B cell (primary cell): ENCODE measurements at regions not wholly inside any gene's neighbourhood (a gene's known extent, or its start where the extent isn't known, plus 50 kb on each side); places are given as distances from the start of the nearest gene placed in this dataset.

Source experiments
- ATAC-seq: fragments of 200-7000 bp; cut with Tn5 transposase; one replicate; pipeline ENCODE4 v1.10.0; 2021; ENCODE audit warnings: low read depth, mild to moderate bottlenecking, moderate number of reproducible peaks, moderate library complexity
- CTCF ChIA-PET: fragments of 350-600 bp; sonication (Branson Sonifier 250); formaldehyde crosslinking; loops from one replicate; lab custom pipeline; 2021; ENCODE audit warnings: antibody characterized with exemption, inconsistent platforms; lab: Charles Lee
- POLR2A ChIA-PET: fragments of 350-600 bp; sonication (Branson Sonifier 250); formaldehyde crosslinking; loops from one replicate; lab custom pipeline; 2021; ENCODE audit warnings: antibody characterized with exemption; lab: Charles Lee
- DNase-seq: peaks from one replicate; pipeline ENCODE4 v3.0.0; 2013
- H2AFZ ChIP-seq: 2 replicates; pipeline ENCODE4 v1.6.1; 2012; ENCODE audit warnings: mild to moderate bottlenecking, low read depth, low read length; ENCODE audit not compliant: insufficient read depth, poor library complexity, severe bottlenecking
- H3K27ac ChIP-seq, 2 donors: 1 replicate in 1 of 2; 2 replicates in 1 of 2; pipeline ENCODE4 v1.5.1; 2012 to 2013; ENCODE audit warnings: low read length in 2 of 2, mild to moderate bottlenecking in 2 of 2, moderate library complexity in 1 of 2
- H3K27me3 ChIP-seq, 4 experiments: fragments of 200-600 bp in 1 of 4; sonication (generic) in 1 of 4; replicated peaks in 1 of 4; 1 replicate in 2 of 4; 2 replicates in 2 of 4; pipeline versions ENCODE4 v1.6.1 to v1.7.0; 2013 to 2016; ENCODE audit warnings: low read length in 3 of 4, mild to moderate bottlenecking in 2 of 4, mixed read lengths in 1 of 4, moderate library complexity in 1 of 4; ENCODE audit not compliant: insufficient read depth in 4 of 4, control insufficient read depth in 3 of 4; ENCODE audit errors: control extremely low read depth in 1 of 4
- H3K36me3 ChIP-seq, 2 experiments: replicated peaks in 1 of 2; 1 replicate in 1 of 2; 2 replicates in 1 of 2; pipeline versions ENCODE4 v1.6.1 to v1.7.1; 2013; ENCODE audit warnings: low read length in 1 of 2; ENCODE audit not compliant: insufficient read depth in 2 of 2, control insufficient read depth in 1 of 2; ENCODE audit errors: control extremely low read depth in 1 of 2, extremely low read depth in 1 of 2
- H3K4me1 ChIP-seq, 2 donors: fragments of 200-600 bp in 1 of 2; sonication (generic) in 1 of 2; 1 replicate in 1 of 2; 2 replicates in 1 of 2; pipeline versions ENCODE4 v1.5.1 to v1.6.1; 2013 to 2017; ENCODE audit warnings: low read length in 2 of 2; ENCODE audit not compliant: control insufficient read depth in 2 of 2, insufficient read depth in 2 of 2
- H3K4me2 ChIP-seq: replicated peaks from 2 replicates; pipeline ENCODE3; 2012; ENCODE audit warnings: mild to moderate bottlenecking, low read depth, low read length; ENCODE audit not compliant: poor library complexity, severe bottlenecking
- H3K4me3 ChIP-seq, 5 experiments: fragments of 200-600 bp in 1 of 5; sonication (generic) in 1 of 5; 1 replicate in 3 of 5; 2 replicates in 2 of 5; pipeline versions ENCODE4 v1.5.1 to v1.7.0; 2011 to 2016; ENCODE audit warnings: low read length in 4 of 5, mild to moderate bottlenecking in 4 of 5, low read depth in 2 of 5, control low read depth in 1 of 5, moderate library complexity in 1 of 5; ENCODE audit not compliant: insufficient read depth in 1 of 5; ENCODE audit errors: control extremely low read depth in 1 of 5, extremely low read depth in 1 of 5
- H3K79me2 ChIP-seq: fragments of 200-600 bp; sonication (generic); one replicate; pipeline ENCODE4 v1.6.0; 2016; ENCODE audit warnings: low read length; ENCODE audit not compliant: control insufficient read depth, insufficient read depth
- H3K9ac ChIP-seq: fragments of 200-600 bp; sonication (generic); 2 replicates; pipeline ENCODE4 v1.6.1; 2017; ENCODE audit warnings: mild to moderate bottlenecking, low read length, moderate library complexity
- H3K9me3 ChIP-seq, 3 donors: one replicate each; pipeline versions ENCODE4 v1.6.1 to v1.7.1; 2013; ENCODE audit warnings: low read length in 2 of 3; ENCODE audit not compliant: control insufficient read depth in 2 of 3, insufficient read depth in 1 of 3; ENCODE audit errors: control extremely low read depth in 1 of 3
- H4K20me1 ChIP-seq: 2 replicates; pipeline ENCODE4 v1.6.0; 2012; ENCODE audit warnings: mild to moderate bottlenecking, low read length; ENCODE audit not compliant: insufficient read depth, control insufficient read depth, poor library complexity, severe bottlenecking
- H3K27ac Mint-ChIP-seq: one replicate; pipeline ENCODE4 v1.8.0; 2021; ENCODE audit warnings: mixed read lengths
- H3K27me3 Mint-ChIP-seq: one replicate; pipeline ENCODE4 v1.8.0; 2021; ENCODE audit warnings: mixed read lengths
- H3K4me1 Mint-ChIP-seq: one replicate; pipeline ENCODE4 v1.8.0; 2021; ENCODE audit warnings: mixed read lengths
- H3K4me3 Mint-ChIP-seq: one replicate; pipeline ENCODE4 v1.8.0; 2021; ENCODE audit warnings: mixed read lengths
- H3K9me3 Mint-ChIP-seq: one replicate; pipeline ENCODE4 v1.8.0; 2022; ENCODE audit warnings: mixed read lengths; ENCODE audit not compliant: insufficient read depth
- EZH2 ChIP-seq: IDR thresholded peaks from 2 replicates; pipeline ENCODE4 v1.6.1; 2012; ENCODE audit warnings: borderline replicate concordance, low read depth, mild to moderate bottlenecking, moderate library complexity, low read length; ENCODE audit not compliant: insufficient read depth, poor library complexity, severe bottlenecking
- WGBS: methylation state at CpG from one replicate; pipeline ENCODE4 v1.1.5; 2013; ENCODE audit warnings: missing lambda C conversion rate; ENCODE audit not compliant: insufficient coverage; 5-methylcytosine and 5-hydroxymethylcytosine counted together
- intact Hi-C: fragments of 100-400 bp; cut with micrococcal nuclease; formaldehyde crosslinking; loops from one replicate; pipeline ENCODE4 v1.10.0; 2022
- TF ChIP-seq, protein P1 (sequence below): fragments of 200-600 bp; IDR thresholded peaks from one replicate; pipeline ENCODE4 v1.8.0; 2022; ENCODE audit warnings: antibody characterized with exemption, mild to moderate bottlenecking

DNA sequence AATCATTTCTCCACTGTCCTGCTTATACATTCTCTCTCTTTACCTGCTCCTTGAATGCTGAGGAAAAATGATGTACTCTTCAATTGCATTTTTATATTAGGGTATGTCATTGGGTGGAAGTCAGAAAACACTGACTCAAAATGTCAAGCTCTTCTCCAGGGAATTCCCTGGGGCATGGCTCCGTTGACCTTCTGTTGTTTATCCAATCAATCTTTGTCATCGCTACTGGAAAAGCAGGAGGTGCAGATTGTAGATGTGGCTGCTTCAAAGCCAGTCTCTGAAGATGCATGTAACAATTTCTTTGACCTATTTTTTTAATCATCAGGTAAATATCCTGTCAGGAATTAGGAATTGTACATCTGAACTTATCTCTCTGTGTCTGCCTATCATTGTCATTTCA is 63.9 kb upstream of the TENT5A start:
- intact Hi-C loops: no loop called here
- Histone ChIP-seq H3K4me1 (peaks cover 43 to 45% of the 10 kb centered on the region in 2 donors), H3K27ac (no peak overlapping the region), H3K79me2 (no peaks in the 10 kb centered on the region), H3K4me3 (no peak overlapping the region), H2AFZ (no peak overlapping the region), H3K9ac (no peak overlapping the region), H3K27me3 (no peaks in the 10 kb centered on the region), H3K36me3 (no peaks in the 10 kb centered on the region), H3K4me2 (no peak overlapping the region), H4K20me1 (no peaks in the 10 kb centered on the region), H3K9me3 (no peaks in the 10 kb centered on the region)
- WGBS: no CpG with 5 or more reads among the region's 2 CpGs
- DNase-seq: no peak
- CTCF ChIA-PET: no interaction called here
- no peaks in the 10 kb centered on the region for H3K9me3 Mint-ChIP-seq
- TF ChIP-seq, protein P1, sequence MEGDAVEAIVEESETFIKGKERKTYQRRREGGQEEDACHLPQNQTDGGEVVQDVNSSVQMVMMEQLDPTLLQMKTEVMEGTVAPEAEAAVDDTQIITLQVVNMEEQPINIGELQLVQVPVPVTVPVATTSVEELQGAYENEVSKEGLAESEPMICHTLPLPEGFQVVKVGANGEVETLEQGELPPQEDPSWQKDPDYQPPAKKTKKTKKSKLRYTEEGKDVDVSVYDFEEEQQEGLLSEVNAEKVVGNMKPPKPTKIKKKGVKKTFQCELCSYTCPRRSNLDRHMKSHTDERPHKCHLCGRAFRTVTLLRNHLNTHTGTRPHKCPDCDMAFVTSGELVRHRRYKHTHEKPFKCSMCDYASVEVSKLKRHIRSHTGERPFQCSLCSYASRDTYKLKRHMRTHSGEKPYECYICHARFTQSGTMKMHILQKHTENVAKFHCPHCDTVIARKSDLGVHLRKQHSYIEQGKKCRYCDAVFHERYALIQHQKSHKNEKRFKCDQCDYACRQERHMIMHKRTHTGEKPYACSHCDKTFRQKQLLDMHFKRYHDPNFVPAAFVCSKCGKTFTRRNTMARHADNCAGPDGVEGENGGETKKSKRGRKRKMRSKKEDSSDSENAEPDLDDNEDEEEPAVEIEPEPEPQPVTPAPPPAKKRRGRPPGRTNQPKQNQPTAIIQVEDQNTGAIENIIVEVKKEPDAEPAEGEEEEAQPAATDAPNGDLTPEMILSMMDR: no peak
- TF ChIP-seq EZH2: no peak
- H3K27me3 Mint-ChIP-seq: no peaks in the 10 kb centered on the region
- no peak overlapping the region for H3K27ac Mint-ChIP-seq
- H3K4me1 Mint-ChIP-seq: peaks cover 36% of the 10 kb centered on the region
- POLR2A ChIA-PET: no interaction called here
- no peak for ATAC-seq
- no peak overlapping the region for H3K4me3 Mint-ChIP-seq

DNA sequence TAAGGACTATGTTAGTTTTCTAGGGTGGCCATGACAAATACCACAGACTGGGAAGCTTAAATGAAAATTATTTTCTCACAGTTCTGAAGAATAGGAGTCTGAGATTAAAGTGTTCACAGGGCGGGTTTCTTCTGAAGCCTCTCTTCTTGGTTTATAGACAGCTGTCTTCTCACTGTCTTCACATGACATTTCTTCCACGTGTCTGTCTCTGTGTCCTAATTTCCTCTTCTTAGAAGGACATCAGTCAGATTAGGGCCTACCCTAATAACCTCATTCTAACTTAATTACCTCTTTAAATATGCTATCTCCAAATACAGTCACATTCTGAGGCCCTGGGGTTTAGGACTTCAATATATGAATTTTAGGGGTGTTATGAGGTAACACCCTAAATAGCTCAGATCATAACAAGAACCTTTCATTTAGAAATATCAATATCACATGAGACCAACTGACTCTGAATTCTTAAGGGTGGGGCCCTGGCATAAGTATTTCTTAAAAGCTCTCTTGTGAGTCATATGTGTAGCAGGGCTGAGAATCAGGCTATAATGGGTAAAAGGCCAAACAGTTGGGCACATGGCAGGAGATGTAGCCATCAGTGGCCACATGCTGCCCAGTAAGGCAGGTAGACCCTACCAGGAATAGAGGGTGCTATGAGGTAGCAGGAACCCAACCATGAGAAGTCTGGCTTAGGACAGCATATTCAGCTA is 62.0 kb upstream of the TENT5A start:
- TF ChIP-seq EZH2: no peak
- TF ChIP-seq, protein P1: no peak
- Mint-ChIP-seq H3K27ac (no peak overlapping the region), H3K9me3 (no peaks in the 10 kb centered on the region), H3K4me1 (peaks cover 27% of the 10 kb centered on the region), H3K27me3 (peaks cover 3% of the 10 kb centered on the region), H3K4me3 (no peak overlapping the region)
- POLR2A ChIA-PET: no interaction called here
- H3K4me1 ChIP-seq: peaks cover 33 to 35% of the 10 kb centered on the region in 2 donors
- ATAC-seq: no peak
- CTCF ChIA-PET: no interaction called here
- H3K9me3 ChIP-seq: no peaks in the 10 kb centered on the region
- H3K27me3 ChIP-seq: no peaks in the 10 kb centered on the region
- WGBS: 56% methylated on average over 1 of the region's 2 CpGs
- no peak overlapping the region for H3K9ac ChIP-seq
- H2AFZ ChIP-seq: no peak overlapping the region
- no peak overlapping the region for H3K4me2 ChIP-seq
- DNase-seq: no peak
- H3K27ac ChIP-seq: no peak overlapping the region
- H4K20me1 ChIP-seq: no peaks in the 10 kb centered on the region
- intact Hi-C loops: no loop called here
- H3K4me3 ChIP-seq: no peak overlapping the region
- H3K36me3 ChIP-seq: no peaks in the 10 kb centered on the region
- no peaks in the 10 kb centered on the region for H3K79me2 ChIP-seq
